IPS-15b (cell line): ENCODE measurements at regions not wholly inside any gene's neighbourhood (a gene's known extent, or its start where the extent isn't known, plus 50 kb on each side); places are given as distances from the start of the nearest gene placed in this dataset.
"Not testable (repeated sequence)": the region's sequence is repeated elsewhere in the genome, so short reads cannot be mapped to it uniquely, and the experiment has no call there.

Source experiments
- H3K27me3 ChIP-seq: one replicate; pipeline ENCODE4 v1.6.1; 2013; ENCODE audit warnings: low read length; ENCODE audit not compliant: control insufficient read depth, insufficient read depth
- H3K36me3 ChIP-seq: one replicate; pipeline ENCODE4 v1.6.1; 2013; ENCODE audit warnings: low read length; ENCODE audit not compliant: control insufficient read depth, insufficient read depth
- H3K4me1 ChIP-seq: one replicate; pipeline ENCODE4 v1.6.1; 2013; ENCODE audit warnings: mild to moderate bottlenecking, low read length; ENCODE audit not compliant: control insufficient read depth, insufficient read depth
- H3K4me3 ChIP-seq: one replicate; pipeline ENCODE4 v1.5.1; 2013; ENCODE audit warnings: low read depth, low read length
- H3K9ac ChIP-seq: one replicate; pipeline ENCODE4 v1.6.1; 2013; ENCODE audit warnings: low read depth, mild to moderate bottlenecking, low read length
- H3K9me3 ChIP-seq: one replicate; pipeline ENCODE4 v1.6.1; 2013; ENCODE audit warnings: mild to moderate bottlenecking, low read length; ENCODE audit not compliant: control insufficient read depth, insufficient read depth

DNA sequence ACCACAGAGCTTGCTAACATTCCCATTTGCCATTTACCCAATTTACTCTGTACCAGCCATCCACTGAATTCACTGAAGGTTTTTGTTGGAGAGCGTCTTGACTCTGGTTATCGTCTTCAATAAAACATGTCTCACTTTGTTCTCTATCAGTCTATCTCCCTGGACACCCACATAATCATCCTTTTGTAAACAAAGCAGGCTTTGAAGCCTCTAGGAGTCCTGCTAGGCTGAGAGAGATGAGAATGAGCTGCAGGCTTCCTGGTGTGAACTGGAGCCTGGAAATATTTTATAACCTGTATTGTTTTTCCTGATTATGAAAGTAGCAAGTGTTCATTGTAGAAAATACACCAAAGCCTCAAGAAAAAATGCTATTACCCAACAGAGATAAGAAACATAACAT is 140.6 kb upstream of the ZNF366 start:
- Histone ChIP-seq H3K27me3 (no peaks in the 10 kb centered on the region), H3K4me3 (no peak overlapping the region), H3K4me1 (peaks cover 2% of the 10 kb centered on the region)

DNA sequence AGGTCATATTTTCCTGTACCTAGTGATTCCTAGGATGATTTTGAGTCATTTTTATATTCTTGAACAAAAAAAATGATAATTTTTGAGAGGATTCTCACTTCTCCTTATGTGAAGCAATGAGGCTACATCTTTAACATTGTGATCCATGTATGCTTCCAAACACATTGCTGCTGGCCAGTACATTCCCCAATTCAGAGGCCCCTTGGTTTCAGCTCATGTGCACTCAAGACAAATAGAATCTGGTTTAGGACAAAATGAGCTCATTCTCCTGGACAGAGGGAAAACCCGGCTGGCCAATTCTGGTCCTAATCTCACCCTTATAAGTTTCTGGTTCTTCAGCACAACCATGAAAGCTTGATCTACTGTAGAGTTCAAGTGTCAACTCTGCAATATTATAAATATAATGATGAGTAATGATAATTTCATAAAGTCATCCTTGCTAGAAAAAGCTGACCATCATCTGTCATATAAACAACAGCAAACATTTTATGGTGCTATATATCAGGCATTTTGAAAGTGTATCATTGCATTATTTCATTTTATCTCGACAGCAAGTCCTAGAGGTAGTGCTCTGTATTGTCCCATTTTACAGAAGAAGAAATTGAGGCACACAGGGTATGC is 139.1 kb upstream of the ZNF366 start:
- no peak overlapping the region for H3K4me3 ChIP-seq
- H3K36me3 ChIP-seq = no peaks in the 10 kb centered on the region
- no peak overlapping the region for H3K9ac ChIP-seq
- H3K9me3 ChIP-seq = no peaks in the 10 kb centered on the region
- no peaks in the 10 kb centered on the region for H3K27me3 ChIP-seq
- no peaks in the 10 kb centered on the region for H3K4me1 ChIP-seq

More for the DNA sequence above, 140.6 kb upstream of the ZNF366 start:
- no peak overlapping the region for H3K9ac ChIP-seq
- H3K36me3 ChIP-seq = no peaks in the 10 kb centered on the region
- H3K9me3 ChIP-seq = no peaks in the 10 kb centered on the region

DNA sequence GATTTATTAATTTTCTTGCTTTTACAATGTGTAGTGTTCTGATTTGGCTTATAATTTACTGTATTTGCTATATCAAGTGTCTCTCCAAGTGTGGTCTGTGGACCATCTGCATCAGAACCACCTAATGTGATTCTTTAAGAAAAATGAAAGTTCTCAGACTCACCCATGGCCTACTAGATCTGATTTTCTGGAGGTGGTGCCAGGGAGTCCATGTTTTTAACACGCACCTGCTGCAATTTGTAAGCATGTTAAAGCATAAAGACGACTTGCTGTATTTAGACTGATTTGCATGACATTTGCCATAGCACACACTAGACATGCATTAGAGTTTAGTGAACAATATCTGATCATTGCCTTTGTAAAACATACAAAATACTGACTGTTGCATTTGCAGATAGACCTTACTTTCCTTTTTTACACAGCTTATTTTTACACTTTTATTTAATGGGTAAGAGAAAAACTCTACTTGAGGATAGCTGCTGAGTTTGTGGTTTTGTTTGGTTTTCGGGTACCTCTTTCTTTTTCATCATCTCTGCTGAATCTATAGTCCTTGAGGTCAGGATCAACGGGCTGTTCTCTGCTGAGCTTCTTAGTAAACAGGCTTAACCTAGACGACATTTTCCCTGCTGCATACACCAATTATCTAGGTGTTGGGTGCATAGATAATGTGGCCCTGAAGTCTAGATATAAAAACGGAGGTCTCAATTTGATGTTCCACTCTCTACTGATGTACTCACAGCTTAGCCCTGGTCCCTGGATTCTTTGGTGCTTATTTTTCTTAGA is 138.0 kb upstream of the ZNF366 start:
- H3K4me1 ChIP-seq = no peaks in the 10 kb centered on the region
- no peaks in the 10 kb centered on the region for H3K36me3 ChIP-seq
- H3K9ac ChIP-seq = no peak overlapping the region
- no peaks in the 10 kb centered on the region for H3K27me3 ChIP-seq
- H3K4me3 ChIP-seq = no peak overlapping the region
- no peaks in the 10 kb centered on the region for H3K9me3 ChIP-seq

DNA sequence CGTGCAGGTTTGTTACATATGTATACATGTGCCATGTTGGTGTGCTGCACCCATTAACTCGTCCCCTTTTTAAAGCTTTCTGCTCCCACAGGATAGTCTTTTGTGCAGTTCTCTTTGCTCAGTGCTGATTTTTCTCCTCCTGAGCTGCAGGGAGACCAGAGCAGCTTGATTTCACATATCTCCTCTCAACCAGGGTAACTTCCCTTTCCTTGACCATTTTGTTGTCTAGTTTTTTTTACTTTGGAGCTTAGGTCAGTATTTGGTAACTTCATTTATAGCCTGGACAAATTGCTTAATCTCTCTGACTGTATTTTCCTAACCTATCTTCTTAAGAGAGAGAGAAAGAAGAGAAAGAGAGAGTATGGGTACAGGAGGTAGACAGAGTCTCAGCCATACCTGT is 137.1 kb upstream of the ZNF366 start:
- no peak overlapping the region for H3K4me3 ChIP-seq
- H3K36me3 ChIP-seq = no peaks in the 10 kb centered on the region
- no peaks in the 10 kb centered on the region for H3K9me3 ChIP-seq
- H3K4me1 ChIP-seq = no peaks in the 10 kb centered on the region
- H3K27me3 ChIP-seq = no peaks in the 10 kb centered on the region
- H3K9ac ChIP-seq = no peak overlapping the region

DNA sequence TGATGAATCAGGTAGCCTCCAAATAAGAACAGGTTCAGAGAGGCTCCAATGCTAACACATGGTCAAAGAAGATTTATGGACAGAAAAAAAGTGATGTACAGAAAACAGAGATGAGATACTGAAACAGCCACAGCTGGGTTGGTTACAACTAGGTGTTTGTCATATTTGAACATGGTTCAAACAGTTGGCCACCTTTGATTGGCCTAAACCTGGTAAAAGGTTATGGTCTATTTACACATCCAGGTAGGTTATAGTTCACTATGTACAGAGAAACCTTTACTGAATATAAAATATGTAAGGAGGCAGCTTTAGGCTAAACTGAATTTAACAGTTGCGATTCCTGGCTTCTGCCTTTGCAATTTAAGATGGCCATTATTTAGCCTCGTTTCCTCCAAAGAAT is 134.0 kb upstream of the ZNF366 start:
- Histone ChIP-seq H3K36me3 (no peaks in the 10 kb centered on the region), H3K9ac (no peak overlapping the region), H3K4me3 (no peak overlapping the region), H3K9me3 (no peaks in the 10 kb centered on the region), H3K27me3 (no peaks in the 10 kb centered on the region), H3K4me1 (no peaks in the 10 kb centered on the region)

DNA sequence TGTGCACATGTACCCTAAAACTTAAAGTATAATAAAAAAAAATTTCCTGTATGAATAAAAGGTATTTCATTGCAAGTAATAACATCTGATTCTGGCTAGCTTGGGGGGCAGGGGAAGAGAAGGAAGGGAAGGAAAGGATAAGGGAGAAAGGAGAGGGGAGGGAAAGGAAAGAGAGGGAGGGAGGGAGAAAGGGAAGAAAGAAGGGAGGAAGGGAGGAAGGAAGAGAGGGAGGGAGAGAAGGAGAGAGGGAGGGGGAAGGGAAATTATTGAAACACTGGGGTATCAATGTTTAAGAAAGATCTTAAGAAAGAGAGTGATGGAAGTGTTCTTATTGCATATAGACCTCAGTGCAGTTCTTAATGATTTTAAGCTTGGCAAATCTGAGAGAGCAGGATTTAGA is 129.8 kb upstream of the ZNF366 start:
- no peak overlapping the region for H3K4me3 ChIP-seq
- H3K36me3 ChIP-seq = no peaks in the 10 kb centered on the region

DNA sequence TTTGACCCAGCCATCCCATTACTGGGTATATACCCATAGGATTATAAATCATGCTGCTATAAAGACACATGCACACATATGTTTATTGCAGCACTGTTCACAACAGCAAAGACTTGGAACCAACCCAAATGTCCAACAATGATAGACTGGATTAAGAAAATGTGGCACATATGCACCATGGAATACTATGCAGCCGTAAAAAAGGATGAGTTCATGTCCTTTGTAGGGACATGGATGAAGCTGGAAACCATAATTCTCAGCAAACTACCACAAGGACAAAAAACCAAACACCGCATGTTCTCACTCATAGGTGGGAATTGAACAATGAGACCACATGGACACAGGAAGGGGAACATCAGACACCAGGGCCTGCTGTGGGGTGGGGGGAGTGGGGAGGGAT is 129.4 kb upstream of the ZNF366 start:
- not testable (repeated sequence) for H3K4me1 ChIP-seq, H3K36me3 ChIP-seq, H3K9me3 ChIP-seq, H3K9ac ChIP-seq, H3K4me3 ChIP-seq, H3K27me3 ChIP-seq

More for the DNA sequence above, 129.8 kb upstream of the ZNF366 start:
- Histone ChIP-seq H3K4me1 (peaks cover 2% of the 10 kb centered on the region), H3K27me3 (no peaks in the 10 kb centered on the region), H3K9me3 (no peaks in the 10 kb centered on the region), H3K9ac (no peak overlapping the region)

DNA sequence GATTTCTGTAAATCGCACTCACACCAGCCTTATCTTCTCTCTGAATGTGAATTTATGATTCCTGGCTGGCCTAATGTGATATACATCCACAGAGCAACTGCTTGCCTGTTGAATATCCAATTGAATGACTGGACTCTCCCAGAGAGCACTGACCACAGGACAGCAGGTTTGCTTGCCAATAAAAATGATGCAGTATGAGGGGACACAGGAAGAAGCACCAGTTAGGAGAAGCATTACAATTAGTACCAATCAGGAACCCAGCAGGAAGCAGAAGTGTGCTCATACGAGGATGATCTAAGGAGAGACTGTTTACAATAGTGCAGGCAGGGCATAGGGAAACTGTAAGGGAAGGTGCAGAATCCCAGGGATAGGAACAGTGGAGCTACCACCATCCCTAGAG is 127.2 kb upstream of the ZNF366 start:
- Histone ChIP-seq H3K4me1 (peaks cover 2% of the 10 kb centered on the region), H3K36me3 (no peaks in the 10 kb centered on the region), H3K9ac (no peak overlapping the region), H3K9me3 (no peaks in the 10 kb centered on the region), H3K4me3 (no peak overlapping the region), H3K27me3 (no peaks in the 10 kb centered on the region)

DNA sequence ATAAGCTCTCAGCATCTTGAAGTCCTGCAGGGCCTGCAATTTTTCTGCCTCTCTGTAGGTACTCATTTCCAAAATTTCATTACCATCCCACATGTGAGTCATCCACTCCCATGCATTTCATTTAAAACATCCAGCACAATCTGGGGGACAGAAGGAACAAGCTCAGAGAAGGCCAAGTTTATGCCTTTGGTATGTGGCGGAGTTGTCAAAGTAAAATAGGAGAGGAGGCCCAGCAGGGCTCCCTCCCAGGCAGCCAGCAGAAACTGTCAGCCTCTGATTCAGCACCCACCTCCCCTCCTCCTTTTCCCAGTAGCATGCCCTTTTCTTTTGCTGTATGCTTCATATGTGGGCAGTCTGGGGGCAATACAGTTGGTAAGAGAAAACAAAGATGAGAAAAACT is 126.4 kb upstream of the ZNF366 start:
- Histone ChIP-seq H3K4me1 (peaks cover 2% of the 10 kb centered on the region), H3K27me3 (no peaks in the 10 kb centered on the region), H3K4me3 (no peak overlapping the region), H3K36me3 (no peaks in the 10 kb centered on the region), H3K9ac (no peak overlapping the region), H3K9me3 (no peaks in the 10 kb centered on the region)

DNA sequence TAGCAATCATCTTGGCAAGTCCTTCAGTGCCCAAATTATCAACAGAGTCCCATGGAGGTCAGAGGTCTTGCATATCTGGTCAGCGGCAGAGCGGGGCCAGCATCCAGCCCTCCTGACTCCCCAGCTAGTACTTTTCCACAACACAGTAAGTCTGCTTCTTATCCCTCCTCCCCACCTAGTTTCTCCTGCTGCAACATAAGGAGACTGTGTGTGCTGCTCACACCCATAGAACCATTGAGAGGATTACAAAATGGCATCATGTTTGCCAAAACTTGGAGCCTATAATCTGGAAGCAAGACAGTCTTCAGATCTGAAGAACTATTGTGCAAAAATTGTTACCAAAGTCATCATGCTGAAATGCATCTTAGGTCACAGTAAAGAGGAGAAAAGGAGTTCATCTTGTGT is 125.8 kb upstream of the ZNF366 start:
- H3K27me3 ChIP-seq = no peaks in the 10 kb centered on the region
- no peaks in the 10 kb centered on the region for H3K9me3 ChIP-seq
- no peaks in the 10 kb centered on the region for H3K36me3 ChIP-seq
- peaks cover 2% of the 10 kb centered on the region for H3K4me1 ChIP-seq
- H3K4me3 ChIP-seq = no peak overlapping the region
- H3K9ac ChIP-seq = no peak overlapping the region

DNA sequence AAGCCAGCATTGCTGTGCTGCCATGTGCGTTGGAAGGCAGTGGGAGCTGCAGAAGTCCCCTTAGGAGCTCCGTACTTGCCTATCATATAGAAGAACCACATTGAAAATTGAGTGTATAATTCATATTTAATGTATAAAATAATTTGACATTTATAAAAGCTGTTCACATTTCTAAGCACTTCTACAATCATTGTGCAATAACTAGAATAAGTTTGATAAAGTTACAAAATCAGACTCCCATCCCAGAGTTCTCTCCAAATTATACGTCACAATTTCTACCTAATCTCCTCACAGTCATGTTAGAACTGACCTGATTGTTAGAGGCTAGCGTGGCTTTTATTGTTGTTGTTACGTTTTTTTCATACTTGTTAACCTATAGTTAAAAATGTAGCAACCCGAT is 123.5 kb upstream of the ZNF366 start:
- Histone ChIP-seq H3K9ac (no peak overlapping the region), H3K9me3 (no peaks in the 10 kb centered on the region), H3K27me3 (no peaks in the 10 kb centered on the region), H3K36me3 (no peaks in the 10 kb centered on the region), H3K4me3 (no peak overlapping the region), H3K4me1 (peaks cover 2% of the 10 kb centered on the region)

DNA sequence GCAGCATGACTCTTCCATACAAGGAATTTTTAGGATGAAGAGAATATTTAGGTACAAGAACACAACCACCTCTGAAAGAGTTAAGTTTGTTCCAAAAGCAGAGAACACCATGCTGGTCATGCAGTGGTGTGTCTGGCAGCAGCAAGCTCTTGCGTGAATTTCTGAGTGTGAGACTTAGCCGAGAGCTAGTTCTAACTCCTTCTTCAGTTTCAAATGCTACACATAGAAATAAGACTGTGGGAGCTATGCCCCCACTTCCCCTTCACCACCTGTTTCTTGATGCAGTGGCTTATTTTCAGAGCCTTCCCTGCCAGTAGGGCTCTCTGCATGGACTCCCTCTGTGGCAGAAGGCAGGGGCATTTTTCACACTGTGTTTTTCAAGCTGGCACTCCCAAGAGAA is 122.9 kb upstream of the ZNF366 start:
- H3K4me1 ChIP-seq = peaks cover 2% of the 10 kb centered on the region
- H3K36me3 ChIP-seq = no peaks in the 10 kb centered on the region
- no peak overlapping the region for H3K4me3 ChIP-seq
- H3K9ac ChIP-seq = no peak overlapping the region
- no peaks in the 10 kb centered on the region for H3K27me3 ChIP-seq
- no peaks in the 10 kb centered on the region for H3K9me3 ChIP-seq
